Bronchial epithelial cell (primary cell): ENCODE measurements at regions not wholly inside any gene's neighbourhood (a gene's known extent, or its start where the extent isn't known, plus 50 kb on each side); places are given as distances from the start of the nearest gene placed in this dataset.
A peak's percentile ranks its signal among the peaks of the same experiment; 100 is the strongest.

Experiments
- DNase-seq: peaks from one replicate; pipeline ENCODE4 v3.0.0-alpha.2; 2010; ENCODE audit warnings: low read depth
- FAIRE-seq: peaks from 2 replicates; lab custom pipeline; 2011; peaks lifted over from hg19 to GRCh38; lab: Jason Lieb, UNC
- H3K27me3 ChIP-seq: 2 replicates; pipeline ENCODE4 v1.5.1; 2011; ENCODE audit warnings: low read length; ENCODE audit not compliant: control insufficient read depth, insufficient read depth
- H3K36me3 ChIP-seq: 2 replicates; pipeline ENCODE4 v1.5.1; 2011; ENCODE audit warnings: low read length; ENCODE audit not compliant: control insufficient read depth, insufficient read depth
- H3K4me3 ChIP-seq: 2 replicates; pipeline ENCODE4 v1.5.1; 2011; ENCODE audit warnings: mild to moderate bottlenecking, low read depth, low read length, control low read depth
- TF ChIP-seq, protein P1 (sequence below): IDR thresholded peaks from 2 replicates; pipeline ENCODE4 v1.5.1; 2011; ENCODE audit warnings: mild to moderate bottlenecking, moderate library complexity, low read length, control low read depth, inconsistent platforms; ENCODE audit not compliant: insufficient read depth, severe bottlenecking

DNA sequence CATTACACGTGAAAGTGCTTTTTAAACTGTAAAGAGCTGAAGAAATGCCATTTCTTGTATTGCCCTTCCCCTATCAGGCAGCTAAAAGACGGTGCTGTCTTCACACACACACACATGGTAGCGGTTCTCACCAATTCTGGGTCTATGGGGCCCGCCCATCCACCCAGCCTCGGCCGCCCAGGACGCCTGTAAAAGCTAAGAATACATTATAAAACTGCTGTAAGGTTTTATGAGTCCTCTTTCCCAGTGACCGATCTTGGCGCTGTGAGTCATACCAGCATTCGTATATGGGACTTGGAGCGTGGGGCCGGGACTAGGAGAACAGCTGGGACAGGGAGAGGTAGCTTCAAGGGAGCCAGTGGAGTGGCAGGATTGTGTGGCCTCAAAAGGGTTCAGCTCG, 149.7 kb upstream of the CADM1 start:
- no peak for FAIRE-seq
- no peaks in the 10 kb centered on the region for H3K27me3 ChIP-seq
- TF ChIP-seq, protein P1, sequence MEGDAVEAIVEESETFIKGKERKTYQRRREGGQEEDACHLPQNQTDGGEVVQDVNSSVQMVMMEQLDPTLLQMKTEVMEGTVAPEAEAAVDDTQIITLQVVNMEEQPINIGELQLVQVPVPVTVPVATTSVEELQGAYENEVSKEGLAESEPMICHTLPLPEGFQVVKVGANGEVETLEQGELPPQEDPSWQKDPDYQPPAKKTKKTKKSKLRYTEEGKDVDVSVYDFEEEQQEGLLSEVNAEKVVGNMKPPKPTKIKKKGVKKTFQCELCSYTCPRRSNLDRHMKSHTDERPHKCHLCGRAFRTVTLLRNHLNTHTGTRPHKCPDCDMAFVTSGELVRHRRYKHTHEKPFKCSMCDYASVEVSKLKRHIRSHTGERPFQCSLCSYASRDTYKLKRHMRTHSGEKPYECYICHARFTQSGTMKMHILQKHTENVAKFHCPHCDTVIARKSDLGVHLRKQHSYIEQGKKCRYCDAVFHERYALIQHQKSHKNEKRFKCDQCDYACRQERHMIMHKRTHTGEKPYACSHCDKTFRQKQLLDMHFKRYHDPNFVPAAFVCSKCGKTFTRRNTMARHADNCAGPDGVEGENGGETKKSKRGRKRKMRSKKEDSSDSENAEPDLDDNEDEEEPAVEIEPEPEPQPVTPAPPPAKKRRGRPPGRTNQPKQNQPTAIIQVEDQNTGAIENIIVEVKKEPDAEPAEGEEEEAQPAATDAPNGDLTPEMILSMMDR: no peak

DNA sequence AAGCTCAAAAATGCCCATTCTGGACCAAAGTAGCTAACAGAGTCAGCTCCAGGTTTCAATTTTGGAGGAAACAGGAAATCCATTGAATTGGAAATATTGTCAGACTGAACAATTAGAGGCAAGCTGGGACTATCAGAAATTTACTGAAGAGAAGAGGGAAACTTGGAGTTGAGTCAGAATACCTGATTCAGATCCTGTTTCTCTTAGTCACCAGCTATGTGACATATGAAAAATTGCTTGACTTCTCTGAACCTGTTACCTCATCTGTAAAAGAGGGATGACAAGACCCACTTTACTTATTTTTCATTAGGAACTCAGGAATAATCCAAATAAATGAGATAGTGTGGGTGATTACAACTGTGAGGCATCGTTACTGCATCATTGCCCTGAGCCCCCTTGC, 148.9 kb upstream of the CADM1 start:
- H3K36me3 ChIP-seq: no peaks in the 10 kb centered on the region
- FAIRE-seq: no peak
- TF ChIP-seq, protein P1: no peak
- H3K27me3 ChIP-seq: no peaks in the 10 kb centered on the region
- H3K4me3 ChIP-seq: no peak overlapping the region
- DNase-seq: peak; percentile 93

More for the DNA sequence above, 149.7 kb upstream of the CADM1 start:
- no peak for DNase-seq
- H3K4me3 ChIP-seq: no peak overlapping the region
- H3K36me3 ChIP-seq: no peaks in the 10 kb centered on the region

DNA sequence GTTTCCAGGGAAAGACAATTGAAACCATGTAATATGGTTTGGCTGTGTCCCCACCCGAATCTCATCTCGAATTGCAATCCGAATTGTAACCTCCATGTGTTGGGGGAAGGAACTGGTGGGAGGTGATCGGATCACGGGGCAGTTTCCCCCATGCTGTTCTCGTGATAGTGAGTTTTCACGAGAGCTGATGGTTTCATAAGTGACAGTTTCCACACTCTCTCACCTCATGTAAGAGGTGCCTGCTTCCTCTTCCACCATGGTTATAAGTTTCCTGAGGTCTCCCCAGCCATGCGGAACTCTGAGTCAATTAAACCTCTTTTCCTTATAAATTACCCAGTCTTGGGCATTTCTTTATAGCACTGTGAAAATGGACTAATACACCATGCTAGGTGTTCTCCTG, 148.3 kb upstream of the CADM1 start:
- FAIRE-seq (no peak), DNase-seq (no peak)
- Histone ChIP-seq H3K27me3 (no peaks in the 10 kb centered on the region), H3K36me3 (no peaks in the 10 kb centered on the region), H3K4me3 (no peak overlapping the region)
- TF ChIP-seq, protein P1: no peak

DNA sequence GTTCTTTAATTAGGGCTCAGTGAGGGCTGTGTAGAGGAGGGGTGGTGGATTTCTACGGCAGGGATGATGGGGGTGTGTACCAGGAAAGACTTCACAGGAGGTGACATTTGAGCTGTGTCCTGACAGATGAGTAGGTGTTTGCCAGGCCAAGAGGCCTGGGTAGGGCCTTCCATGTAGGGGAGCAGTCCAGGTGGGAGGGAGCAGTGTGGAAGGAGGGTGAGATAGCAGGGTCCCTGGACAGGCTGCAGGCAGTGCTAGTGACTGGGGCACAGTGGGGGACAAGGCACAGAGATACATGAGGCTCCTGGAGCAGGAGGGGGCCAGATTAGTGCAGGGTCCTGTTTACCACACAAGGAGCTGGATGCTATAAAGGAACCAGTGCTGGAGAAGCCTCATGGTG, 147.9 kb upstream of the CADM1 start:
- no peak for DNase-seq
- H3K4me3 ChIP-seq: no peak overlapping the region
- no peak for FAIRE-seq
- no peaks in the 10 kb centered on the region for H3K27me3 ChIP-seq
- TF ChIP-seq, protein P1: no peak
- no peaks in the 10 kb centered on the region for H3K36me3 ChIP-seq

DNA sequence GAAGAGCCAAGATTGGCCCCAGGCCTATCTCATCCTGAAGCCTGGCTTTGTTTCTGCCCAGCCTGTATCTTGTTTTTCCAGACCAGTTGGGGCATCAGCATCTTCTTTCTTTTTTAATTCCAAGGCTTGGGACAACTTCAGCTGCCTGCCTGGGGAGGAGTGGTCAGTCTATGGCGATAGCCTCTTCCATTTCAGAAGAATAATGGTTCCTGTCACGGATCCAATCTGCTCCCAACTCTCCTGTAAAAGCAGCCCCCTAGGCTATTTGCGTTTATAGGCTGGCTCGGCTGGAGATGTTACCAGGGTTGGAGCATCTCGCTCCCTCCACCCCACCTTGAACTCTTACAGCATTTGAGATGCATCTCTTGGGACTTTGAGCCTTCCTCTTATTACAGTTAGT, 145.2 kb upstream of the CADM1 start:
- no peak for DNase-seq
- TF ChIP-seq, protein P1: no peak
- Histone ChIP-seq H3K36me3 (no peaks in the 10 kb centered on the region), H3K4me3 (no peak overlapping the region), H3K27me3 (peaks cover 4% of the 10 kb centered on the region)
- FAIRE-seq: no peak

DNA sequence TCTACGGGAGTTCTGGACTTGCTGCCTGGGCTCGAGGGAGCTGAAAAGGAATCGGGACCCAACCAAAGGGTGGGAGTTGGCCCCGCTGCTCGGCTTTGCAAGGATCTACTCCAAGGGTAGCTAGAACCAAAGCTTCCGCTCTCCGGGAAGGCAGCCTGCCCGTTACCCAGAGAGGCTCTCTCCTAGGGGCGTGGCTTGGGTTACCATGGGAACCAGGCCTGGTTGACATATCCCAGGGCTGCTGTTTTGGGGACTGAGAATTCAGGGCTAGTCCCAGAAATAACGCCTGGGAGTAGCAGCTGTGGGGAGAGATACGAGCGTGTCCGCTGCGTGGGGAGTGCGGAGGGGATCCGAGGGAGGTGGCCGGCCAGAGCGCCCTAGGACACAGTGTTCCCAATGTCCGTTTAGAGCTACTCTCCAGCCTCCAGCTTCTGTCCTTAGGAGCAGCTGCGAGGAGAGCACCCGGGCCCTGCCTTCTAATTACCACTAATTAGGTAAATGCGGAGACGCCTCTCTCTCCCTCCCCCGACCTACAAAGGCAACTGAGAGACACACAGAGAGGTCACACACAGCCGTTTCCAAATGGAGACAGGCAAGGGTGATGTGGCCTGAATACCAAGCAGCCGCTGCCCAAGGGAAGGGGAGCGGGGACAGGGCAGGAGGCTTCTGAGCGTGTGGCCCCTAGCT, 141.6 kb upstream of the CADM1 start:
- Histone ChIP-seq H3K27me3 (peaks cover 5% of the 10 kb centered on the region), H3K4me3 (no peak overlapping the region)
- no peak for DNase-seq

More for the DNA sequence above, 141.6 kb upstream of the CADM1 start:
- TF ChIP-seq, protein P1: no peak
- no peaks in the 10 kb centered on the region for H3K36me3 ChIP-seq
- no peak for FAIRE-seq
